Gastroesophageal sphincter (tissue), 3 donors: ENCODE measurements at regions not wholly inside any gene's neighbourhood (a gene's known extent, or its start where the extent isn't known, plus 50 kb on each side); places are given as distances from the start of the nearest gene placed in this dataset.

ENCODE experiments used
- CTCF ChIP-seq, 4 experiments: fragments of 200-600 bp in 2 of 4; fragments of 450-650 bp in 2 of 4; sonication (generic) in 1 of 4; IDR thresholded peaks; one replicate each; pipeline ENCODE4 v1.5.1; 2017 to 2019; ENCODE audit warnings: antibody characterized with exemption in 4 of 4, mild to moderate bottlenecking in 2 of 4, moderate library complexity in 2 of 4
- EP300 ChIP-seq: sonication (generic); formaldehyde crosslinking; IDR thresholded peaks from one replicate; pipeline ENCODE4 v1.6.1; 2017; ENCODE audit warnings: antibody characterized with exemption, mild to moderate bottlenecking
- POLR2A ChIP-seq, 2 donors: fragments of 450-650 bp; IDR thresholded peaks; one replicate each; pipeline ENCODE4 v1.6.1; 2017; ENCODE audit warnings: antibody characterized with exemption in 2 of 2, mild to moderate bottlenecking in 2 of 2, moderate library complexity in 1 of 2
- POLR2AphosphoS5 ChIP-seq: sonication (generic); formaldehyde crosslinking; IDR thresholded peaks from one replicate; pipeline ENCODE4 v1.6.1; 2017; ENCODE audit warnings: antibody characterized with exemption

GRCh38 chr3:30539206-30539605 lies 67.2 kb upstream of the TGFBR2 start:
- no peak for TF ChIP-seq POLR2A (IDR thresholded peaks at IDR 0.05)
- TF ChIP-seq CTCF (IDR thresholded peaks at IDR 0.05): no peak
- no peak for TF ChIP-seq EP300
- no peak for TF ChIP-seq POLR2AphosphoS5
